Kidney epithelial cell (primary cell): ENCODE measurements at regions not wholly inside any gene's neighbourhood (a gene's known extent, or its start where the extent isn't known, plus 50 kb on each side); places are given as distances from the start of the nearest gene placed in this dataset.

Experiments used
- DNase-seq: peaks from one replicate; pipeline ENCODE4 v3.0.0-alpha.2; 2010; ENCODE audit warnings: low read depth
- H3K27me3 ChIP-seq: 2 replicates; pipeline ENCODE4 v1.6.0; 2011; ENCODE audit warnings: low read length; ENCODE audit not compliant: control insufficient read depth, insufficient read depth
- H3K36me3 ChIP-seq: 2 replicates; pipeline ENCODE4 v1.5.1; 2011; ENCODE audit warnings: low read length; ENCODE audit not compliant: control insufficient read depth, insufficient read depth
- H3K4me3 ChIP-seq: 2 replicates; pipeline ENCODE4 v1.5.1; 2011; ENCODE audit warnings: low read depth, mild to moderate bottlenecking, control low read depth, low read length
- CTCF ChIP-seq: IDR thresholded peaks from 2 replicates; pipeline ENCODE4 v1.5.1; 2011; ENCODE audit warnings: mild to moderate bottlenecking, moderate library complexity, low read length, control low read depth, inconsistent platforms; ENCODE audit not compliant: insufficient read depth, poor library complexity, severe bottlenecking

- no peak for TF ChIP-seq CTCF
- DNase-seq = no peak
- Histone ChIP-seq H3K36me3 (no peaks in the 10 kb centered on the region), H3K4me3 (no peak overlapping the region), H3K27me3 (no peaks in the 10 kb centered on the region)
Observed at GRCh38 chr18:27501671-27502070, 316.6 kb upstream of the CHST9 start.

GRCh38 chr18:27500531-27500930 is 315.4 kb upstream of the CHST9 start:
- H3K36me3 ChIP-seq = no peaks in the 10 kb centered on the region

GRCh38 chr18:27497246-27497645 is 312.1 kb upstream of the CHST9 start:
- no peak for DNase-seq
- Histone ChIP-seq H3K27me3 (no peaks in the 10 kb centered on the region), H3K36me3 (no peaks in the 10 kb centered on the region), H3K4me3 (no peak overlapping the region)
- no peak for TF ChIP-seq CTCF

More at GRCh38 chr18:27500531-27500930, 315.4 kb upstream of the CHST9 start:
- H3K4me3 ChIP-seq = no peak overlapping the region
- H3K27me3 ChIP-seq = no peaks in the 10 kb centered on the region
- TF ChIP-seq CTCF = no peak
- DNase-seq = no peak

- no peak for TF ChIP-seq CTCF
- Histone ChIP-seq H3K36me3 (no peaks in the 10 kb centered on the region), H3K4me3 (no peak overlapping the region), H3K27me3 (no peaks in the 10 kb centered on the region)
- DNase-seq = no peak
Observed at GRCh38 chr18:27493182-27493581, 308.1 kb upstream of the CHST9 start.

GRCh38 chr18:27491772-27492171 is 306.7 kb upstream of the CHST9 start:
- TF ChIP-seq CTCF = no peak
- Histone ChIP-seq H3K36me3 (no peaks in the 10 kb centered on the region), H3K4me3 (no peak overlapping the region), H3K27me3 (no peaks in the 10 kb centered on the region)
- DNase-seq = no peak

GRCh38 chr18:27483276-27483675 is 298.2 kb upstream of the CHST9 start:
- Histone ChIP-seq H3K36me3 (no peaks in the 10 kb centered on the region), H3K4me3 (no peak overlapping the region), H3K27me3 (no peaks in the 10 kb centered on the region)
- no peak for TF ChIP-seq CTCF
- no peak for DNase-seq
